H1 (cell line): ENCODE measurements at regions not wholly inside any gene's neighbourhood (a gene's known extent, or its start where the extent isn't known, plus 50 kb on each side); places are given as distances from the start of the nearest gene placed in this dataset.

Experiments
- CTCF ChIA-PET: fragments of 300-600 bp; sonication (Branson Sonifier 250); formaldehyde crosslinking; loops from one replicate; lab custom pipeline; 2021; ENCODE audit not compliant: partially characterized antibody; lab: Charles Lee
- POLR2A ChIA-PET: fragments of 300-600 bp; sonication (Branson Sonifier 250); formaldehyde crosslinking; loops from one replicate; lab custom pipeline; 2021; ENCODE audit warnings: inconsistent platforms; ENCODE audit not compliant: partially characterized antibody; lab: Charles Lee
- DNase-seq, 2 experiments: peaks; one replicate each; pipeline versions ENCODE4 v3.0.0 to v3.0.0-alpha.2; 2010 to 2022; ENCODE audit warnings: low spot score in 2 of 2, low read depth in 1 of 2, mixed read lengths in 1 of 2
- FAIRE-seq: peaks from 2 replicates; lab custom pipeline; 2011; peaks lifted over from hg19 to GRCh38; lab: Jason Lieb, UNC
- H2AFZ ChIP-seq: 2 replicates; pipeline ENCODE4 v1.8.1; 2012; ENCODE audit warnings: low read length, inconsistent platforms
- H2AK5ac ChIP-seq: 2 replicates; pipeline ENCODE4 v1.6.1; 2013; ENCODE audit warnings: low read depth, low read length
- H2BK120ac ChIP-seq: replicated peaks from 2 replicates; pipeline ENCODE3; 2013; ENCODE audit warnings: low read depth, low read length, inconsistent platforms
- H2BK12ac ChIP-seq: 2 replicates; pipeline ENCODE4 v1.6.1; 2013; ENCODE audit warnings: low read depth, low read length
- H2BK15ac ChIP-seq: 2 replicates; pipeline ENCODE4 v1.6.1; 2013; ENCODE audit warnings: low read length
- H2BK20ac ChIP-seq: 2 replicates; pipeline ENCODE4 v1.6.1; 2013; ENCODE audit warnings: low read length
- H2BK5ac ChIP-seq: 2 replicates; pipeline ENCODE4 v1.6.1; 2013; ENCODE audit warnings: low read depth, low read length
- H3K14ac ChIP-seq: 2 replicates; pipeline ENCODE4 v1.6.1; 2013; ENCODE audit warnings: inconsistent platforms; ENCODE audit not compliant: insufficient read length
- H3K18ac ChIP-seq: 2 replicates; pipeline ENCODE4 v1.6.1; 2013; ENCODE audit warnings: low read length; ENCODE audit errors: extremely low read depth
- H3K23ac ChIP-seq: 2 replicates; pipeline ENCODE4 v1.6.1; 2013; ENCODE audit warnings: inconsistent platforms; ENCODE audit not compliant: insufficient read length
- H3K23me2 ChIP-seq: 2 replicates; pipeline ENCODE4 v1.6.1; 2013; ENCODE audit warnings: low read depth, low read length
- H3K27ac ChIP-seq: 2 replicates; pipeline ENCODE4 v1.6.1; 2011; ENCODE audit warnings: low read depth, low read length, inconsistent platforms
- H3K27me3 ChIP-seq, 4 experiments: replicated peaks in 1 of 4; 1 replicate in 1 of 4; 2 replicates in 3 of 4; pipeline versions ENCODE4 v1.6.1 to v1.8.1; 2011 to 2013; ENCODE audit warnings: low read length in 3 of 4, mild to moderate bottlenecking in 3 of 4, inconsistent platforms in 2 of 4, mixed read lengths in 2 of 4, moderate library complexity in 1 of 4; ENCODE audit not compliant: control insufficient read depth in 3 of 4, insufficient read depth in 3 of 4; ENCODE audit errors: extremely low read depth in 1 of 4
- H3K36me3 ChIP-seq, 4 experiments: 2 replicates each; pipeline versions ENCODE4 v1.6.1 to v1.8.1; 2011 to 2013; ENCODE audit warnings: mild to moderate bottlenecking in 4 of 4, low read length in 3 of 4, moderate library complexity in 2 of 4, control low read depth in 1 of 4, inconsistent platforms in 1 of 4; ENCODE audit not compliant: insufficient read depth in 4 of 4, control insufficient read depth in 2 of 4
- H3K4ac ChIP-seq: replicated peaks from 2 replicates; pipeline ENCODE3; 2013; ENCODE audit warnings: low read length, low read depth, mixed read lengths, inconsistent platforms; ENCODE audit not compliant: insufficient read length
- H3K4me1 ChIP-seq, 4 experiments: replicated peaks in 1 of 4; 1 replicate in 1 of 4; 2 replicates in 3 of 4; pipeline versions ENCODE4 v1.6.1 to v1.8.1; 2011 to 2013; ENCODE audit warnings: low read length in 3 of 4, inconsistent platforms in 2 of 4, mixed read lengths in 1 of 4; ENCODE audit not compliant: insufficient read depth in 4 of 4, control insufficient read depth in 3 of 4
- H3K4me2 ChIP-seq, 2 experiments: 2 replicates each; pipeline versions ENCODE4 v1.6.1 to v1.8.1; 2011 to 2013; ENCODE audit warnings: low read depth in 2 of 2, low read length in 2 of 2, control low read depth in 1 of 2, inconsistent platforms in 1 of 2, mild to moderate bottlenecking in 1 of 2; ENCODE audit not compliant: insufficient read depth in 1 of 2
- H3K4me3 ChIP-seq, 4 experiments: fragments of 200-600, 300-600 bp in 1 of 4; sonication (generic), shearing (Covaris generic), sonication (Bioruptor Twin) in 1 of 4; 2 replicates each; pipeline versions ENCODE4 v1.5.1 to v1.8.1; 2011 to 2016; ENCODE audit warnings: low read length in 4 of 4, low read depth in 3 of 4, control low read depth in 2 of 4, inconsistent platforms in 2 of 4, mild to moderate bottlenecking in 2 of 4, mixed read lengths in 1 of 4, moderate library complexity in 1 of 4; ENCODE audit not compliant: insufficient read depth in 2 of 4; ENCODE audit errors: extremely low read depth in 1 of 4
- H3K56ac ChIP-seq: replicated peaks from 2 replicates; pipeline ENCODE3; 2013; ENCODE audit warnings: low read depth, mild to moderate bottlenecking, mixed read lengths, low read length, inconsistent platforms; ENCODE audit not compliant: insufficient read length
- H3K79me1 ChIP-seq: 2 replicates; pipeline ENCODE4 v1.6.1; 2013; ENCODE audit warnings: low read depth, low read length, control low read depth
- H3K79me2 ChIP-seq, 2 experiments: 2 replicates each; pipeline versions ENCODE4 v1.6.1 to v1.8.1; 2012 to 2013; ENCODE audit warnings: low read length in 2 of 2, mild to moderate bottlenecking in 2 of 2, inconsistent platforms in 1 of 2; ENCODE audit not compliant: insufficient read depth in 2 of 2, control insufficient read depth in 1 of 2
- H3K9ac ChIP-seq, 4 experiments: replicated peaks in 1 of 4; 1 replicate in 1 of 4; 2 replicates in 3 of 4; pipeline versions ENCODE4 v1.6.1 to v1.8.1; 2011 to 2013; ENCODE audit warnings: low read depth in 3 of 4, low read length in 3 of 4, control low read depth in 2 of 4, mild to moderate bottlenecking in 2 of 4, moderate library complexity in 2 of 4, inconsistent platforms in 1 of 4; ENCODE audit errors: extremely low read depth in 1 of 4
- H3K9me3 ChIP-seq, 2 experiments: 2 replicates each; pipeline versions ENCODE4 v1.6.1 to v1.8.1; 2012 to 2013; ENCODE audit warnings: mild to moderate bottlenecking in 2 of 2, moderate library complexity in 2 of 2, control low read depth in 1 of 2, inconsistent platforms in 1 of 2, low read depth in 1 of 2, low read length in 1 of 2, mixed read lengths in 1 of 2; ENCODE audit not compliant: insufficient read depth in 2 of 2
- H4K20me1 ChIP-seq, 2 experiments: replicated peaks in 1 of 2; 2 replicates each; pipeline versions ENCODE3 to v1.8.1; 2011 to 2013; ENCODE audit warnings: inconsistent platforms in 2 of 2, low read length in 2 of 2, mild to moderate bottlenecking in 1 of 2; ENCODE audit not compliant: insufficient read depth in 2 of 2, control insufficient read depth in 1 of 2
- H4K5ac ChIP-seq: 2 replicates; pipeline ENCODE4 v1.6.1; 2013; ENCODE audit warnings: low read length, low read depth, mixed read lengths, inconsistent platforms; ENCODE audit not compliant: insufficient read length
- H4K8ac ChIP-seq: 2 replicates; pipeline ENCODE4 v1.8.0; 2013; ENCODE audit warnings: mild to moderate bottlenecking, moderate library complexity, low read length, inconsistent platforms; ENCODE audit not compliant: insufficient read depth; ENCODE audit errors: extremely low read depth
- H4K91ac ChIP-seq: replicated peaks from 2 replicates; pipeline ENCODE3; 2013; ENCODE audit warnings: low read length, mixed read lengths, inconsistent platforms; ENCODE audit not compliant: insufficient read length
- PHF8 ChIP-seq: fragments of 200-600 bp; sonication (generic); conservative IDR thresholded peaks from 2 replicates; pipeline ENCODE4 v1.7.1; 2012; ENCODE audit warnings: low read depth, mild to moderate bottlenecking, inconsistent platforms, low read length, moderate library complexity
- WGBS, 2 experiments: shearing (Covaris generic) in 1 of 2; methylation state at CpG; one replicate each; pipeline versions ENCODE4 v1.1.6 to v1.1.7; 2013 to 2015; ENCODE audit warnings: low lambda C conversion rate in 2 of 2, mixed read lengths in 2 of 2, inconsistent platforms in 1 of 2, low coverage in 1 of 2, missing lambda C conversion rate in 1 of 2; ENCODE audit not compliant: insufficient replicate concordance in 2 of 2, insufficient coverage in 1 of 2, insufficient read length in 1 of 2; ENCODE audit errors: extremely low coverage in 1 of 2, missing lambda C conversion rate in 1 of 2; 5-methylcytosine and 5-hydroxymethylcytosine counted together

- no peak overlapping the region for H4K5ac ChIP-seq
- no peaks in the 10 kb centered on the region for H3K27me3 ChIP-seq
- no peaks in the 10 kb centered on the region for H4K20me1 ChIP-seq
- no peak for FAIRE-seq
- H3K9ac ChIP-seq = no peak overlapping the region
- no peak overlapping the region for H3K4ac ChIP-seq
- H4K8ac ChIP-seq = no peak overlapping the region
- H2BK5ac ChIP-seq = no peak overlapping the region
- no peak overlapping the region for H3K4me3 ChIP-seq
- H3K4me1 ChIP-seq = no peaks in the 10 kb centered on the region
- H3K56ac ChIP-seq = no peak overlapping the region
- CTCF ChIA-PET = no interaction called here
- no peak for TF ChIP-seq PHF8
- TF ChIP-seq, all 59 proteins: peak for 0
- Histone ChIP-seq H3K36me3 (no peaks in the 10 kb centered on the region), H3K23me2 (no peaks in the 10 kb centered on the region), H3K23ac (no peak overlapping the region), H4K91ac (no peak overlapping the region), H3K14ac (no peak overlapping the region), H3K79me2 (no peaks in the 10 kb centered on the region), H2BK12ac (no peak overlapping the region), H3K18ac (no peak overlapping the region), H2BK20ac (no peak overlapping the region), H2BK15ac (no peak overlapping the region), H3K27ac (no peak overlapping the region), H2AK5ac (no peak overlapping the region), H3K79me1 (no peaks in the 10 kb centered on the region), H2AFZ (no peak overlapping the region), H2BK120ac (no peak overlapping the region), H3K9me3 (no peaks in the 10 kb centered on the region), H3K4me2 (no peak overlapping the region)
- DNase-seq = no peak
- 88% methylated on average over 2 of the region's 2 CpGs; no CpG with 5 or more reads in 1 of the 2 experiments for WGBS, 2 experiments
- POLR2A ChIA-PET = no interaction called here
Observed at GRCh38 chr4:177778623-177779022, 336.4 kb upstream of the AGA start.
